IMR-90 (cell line): ENCODE measurements at regions not wholly inside any gene's neighbourhood (a gene's known extent, or its start where the extent isn't known, plus 50 kb on each side); places are given as distances from the start of the nearest gene placed in this dataset.

Experiments used
- ATAC-seq: fragments of 200-7000 bp; cut with Tn5 transposase; 2 replicates; pipeline ENCODE4 v1.9.1; 2020; ENCODE audit warnings: low read depth, mild to moderate bottlenecking, moderate library complexity
- BruUV-seq: library from RNA; stranded (reverse); fragments of 400-500 nt; replicated peaks from 2 replicates; lab custom pipeline; 2021; lab: Mats Ljungman, UMichigan
- CTCF ChIA-PET: fragments of 300-600 bp; formaldehyde crosslinking; extraction: SDS; loops from one replicate; lab custom pipeline; 2021; ENCODE audit warnings: antibody characterized with exemption; lab: Yijun Ruan, JAX
- POLR2A ChIA-PET: fragments of 300-600 bp; sonication (Branson Sonifier 250); formaldehyde crosslinking; loops from one replicate; lab custom pipeline; 2022; ENCODE audit warnings: antibody characterized with exemption; ENCODE audit not compliant: unreplicated experiment; lab: Charles Lee
- DNase-seq: peaks from one replicate; pipeline ENCODE4 v3.0.0; 2013
- H2AFZ ChIP-seq: replicated peaks from 2 replicates; pipeline ENCODE3; 2013; ENCODE audit warnings: low read length, mild to moderate bottlenecking; ENCODE audit not compliant: poor library complexity
- H2AK5ac ChIP-seq: 2 replicates; pipeline ENCODE4 v1.6.1; 2013; ENCODE audit warnings: low read depth, low read length, inconsistent platforms
- H2AK9ac ChIP-seq: replicated peaks from 2 replicates; pipeline ENCODE3; 2013; ENCODE audit warnings: mild to moderate bottlenecking, low read depth, low read length, moderate library complexity; ENCODE audit not compliant: poor library complexity
- H2BK120ac ChIP-seq: 2 replicates; pipeline ENCODE4 v1.6.1; 2013; ENCODE audit warnings: low read depth, low read length, inconsistent platforms
- H2BK15ac ChIP-seq: 3 replicates; pipeline ENCODE4 v1.6.1; 2013; ENCODE audit warnings: low read depth, low read length, inconsistent platforms
- H2BK20ac ChIP-seq: 2 replicates; pipeline ENCODE4 v1.6.1; 2013; ENCODE audit warnings: low read depth, mild to moderate bottlenecking, inconsistent platforms, low read length, moderate library complexity
- H2BK5ac ChIP-seq: 2 replicates; pipeline ENCODE4 v1.6.1; 2013; ENCODE audit warnings: mild to moderate bottlenecking, low read depth, low read length, inconsistent platforms; ENCODE audit not compliant: poor library complexity, severe bottlenecking
- H3K14ac ChIP-seq: replicated peaks from 2 replicates; pipeline ENCODE4 v1.6.1; 2013; ENCODE audit warnings: low read depth, low read length, inconsistent platforms
- H3K18ac ChIP-seq: 2 replicates; pipeline ENCODE4 v1.6.1; 2013; ENCODE audit warnings: low read depth, low read length, control low read depth
- H3K23ac ChIP-seq: 2 replicates; pipeline ENCODE4 v1.6.1; 2013; ENCODE audit warnings: low read depth, low read length, inconsistent platforms
- H3K27ac ChIP-seq: 2 replicates; pipeline ENCODE4 v1.5.1; 2013; ENCODE audit warnings: mild to moderate bottlenecking, control low read depth, low read length; ENCODE audit not compliant: insufficient read depth
- H3K27me3 ChIP-seq: 2 replicates; pipeline ENCODE4 v1.6.1; 2013; ENCODE audit warnings: low read length; ENCODE audit not compliant: control insufficient read depth, insufficient read depth
- H3K36me3 ChIP-seq: 2 replicates; pipeline ENCODE4 v1.6.1; 2013; ENCODE audit warnings: low read length, mixed read lengths; ENCODE audit not compliant: control insufficient read depth, insufficient read depth
- H3K4ac ChIP-seq: 2 replicates; pipeline ENCODE4 v1.6.1; 2013; ENCODE audit warnings: low read depth, low read length, inconsistent platforms
- H3K4me1 ChIP-seq: 2 replicates; pipeline ENCODE4 v1.6.1; 2013; ENCODE audit warnings: low read length, mixed read lengths; ENCODE audit not compliant: control insufficient read depth, insufficient read depth
- H3K4me2 ChIP-seq: 2 replicates; pipeline ENCODE4 v1.6.1; 2013; ENCODE audit warnings: low read depth, mild to moderate bottlenecking, control low read depth, low read length, moderate library complexity
- H3K4me3 ChIP-seq: 2 replicates; pipeline ENCODE4 v1.5.1; 2013; ENCODE audit warnings: low read depth, mild to moderate bottlenecking, control low read depth, low read length, moderate library complexity; ENCODE audit not compliant: insufficient read depth
- H3K56ac ChIP-seq: 2 replicates; pipeline ENCODE4 v1.6.1; 2013; ENCODE audit warnings: low read length, inconsistent platforms; ENCODE audit not compliant: insufficient read depth; ENCODE audit errors: extremely low read depth
- H3K79me1 ChIP-seq, 2 experiments: 2 replicates each; pipeline ENCODE4 v1.6.1; 2013; ENCODE audit warnings: low read length in 2 of 2, inconsistent platforms in 1 of 2, low read depth in 1 of 2
- H3K9ac ChIP-seq: 2 replicates; pipeline ENCODE4 v1.6.1; 2013; ENCODE audit warnings: low read depth, low read length, control low read depth
- H3K9me1 ChIP-seq: 2 replicates; pipeline ENCODE4 v1.6.1; 2013; ENCODE audit warnings: low read length, inconsistent platforms; ENCODE audit not compliant: insufficient read depth
- H3K9me3 ChIP-seq: 2 replicates; pipeline ENCODE4 v1.6.1; 2013; ENCODE audit warnings: low read length; ENCODE audit not compliant: control insufficient read depth, insufficient read depth
- H4K20me1 ChIP-seq: 2 replicates; pipeline ENCODE4 v1.6.1; 2013; ENCODE audit warnings: low read length, inconsistent platforms; ENCODE audit not compliant: insufficient read depth
- H4K5ac ChIP-seq: 2 replicates; pipeline ENCODE4 v1.6.1; 2013; ENCODE audit warnings: mild to moderate bottlenecking, low read depth, low read length, control low read depth
- H4K8ac ChIP-seq, 2 experiments: 2 replicates each; pipeline ENCODE4 v1.6.1; 2013; ENCODE audit warnings: low read depth in 2 of 2, low read length in 2 of 2, control low read depth in 1 of 2, inconsistent platforms in 1 of 2
- H4K91ac ChIP-seq: 2 replicates; pipeline ENCODE4 v1.6.1; 2013; ENCODE audit warnings: low read depth, low read length, inconsistent platforms; ENCODE audit not compliant: insufficient read depth
- BHLHE40 ChIP-seq: fragments of 150-350 bp; IDR thresholded peaks from 2 replicates; pipeline ENCODE4 v1.6.1; 2016; ENCODE audit warnings: mild to moderate bottlenecking, low read depth, low read length
- CEBPB ChIP-seq: IDR thresholded peaks from 2 replicates; pipeline ENCODE4 v1.6.1; 2012; ENCODE audit warnings: low read depth, low read length, improper control_type of control experiment
- CHD1 ChIP-seq: IDR thresholded peaks from 2 replicates; pipeline ENCODE4 v1.6.1; 2012; ENCODE audit warnings: low read depth, low read length, improper control_type of control experiment
- CTCF ChIP-seq: conservative IDR thresholded peaks from 2 replicates; pipeline ENCODE4 v1.5.1; 2012; ENCODE audit warnings: mild to moderate bottlenecking, low read depth, low read length, improper control_type of control experiment
- ELK1 ChIP-seq: fragments of 150-350 bp; IDR thresholded peaks from 2 replicates; pipeline ENCODE4 v1.6.1; 2016; ENCODE audit warnings: low read depth, mild to moderate bottlenecking, low read length, moderate library complexity, borderline replicate concordance
- FOS ChIP-seq: fragments of 150-350 bp; IDR thresholded peaks from 2 replicates; pipeline ENCODE4 v1.6.1; 2016; ENCODE audit warnings: low read depth, low read length
- MAZ ChIP-seq: IDR thresholded peaks from 2 replicates; pipeline ENCODE4 v1.6.1; 2012; ENCODE audit warnings: low read depth, mild to moderate bottlenecking, low read length, improper control_type of control experiment, moderate library complexity, borderline replicate concordance
- MXI1 ChIP-seq: IDR thresholded peaks from 2 replicates; pipeline ENCODE4 v1.6.1; 2012; ENCODE audit warnings: low read depth, mild to moderate bottlenecking, low read length, moderate library complexity, borderline replicate concordance
- NFE2L2 ChIP-seq: fragments of 150-350 bp; IDR thresholded peaks from 2 replicates; pipeline ENCODE4 v1.6.1; 2016; ENCODE audit warnings: low read depth, mild to moderate bottlenecking, low read length
- POLR2A ChIP-seq: IDR thresholded peaks from 2 replicates; pipeline ENCODE4 v1.6.1; 2012; ENCODE audit warnings: mild to moderate bottlenecking, low read depth, low read length
- RAD21 ChIP-seq: IDR thresholded peaks from 2 replicates; pipeline ENCODE4 v1.6.1; 2012; ENCODE audit warnings: low read length, improper control_type of control experiment
- RCOR1 ChIP-seq: IDR thresholded peaks from 2 replicates; pipeline ENCODE4 v1.6.1; 2012; ENCODE audit warnings: mild to moderate bottlenecking, low read length, improper control_type of control experiment; ENCODE audit not compliant: insufficient replicate concordance
- RFX5 ChIP-seq: IDR thresholded peaks from 2 replicates; pipeline ENCODE4 v1.8.0; 2012; ENCODE audit warnings: low read depth, mild to moderate bottlenecking, low read length, moderate library complexity
- SMC3 ChIP-seq: fragments of 150-350 bp; IDR thresholded peaks from 2 replicates; pipeline ENCODE4 v1.6.1; 2016; ENCODE audit warnings: low read depth, mild to moderate bottlenecking, antibody characterized with exemption, low read length, moderate library complexity
- USF2 ChIP-seq: fragments of 150-350 bp; IDR thresholded peaks from 2 replicates; pipeline ENCODE4 v1.6.1; 2017; ENCODE audit warnings: mild to moderate bottlenecking, antibody characterized with exemption, low read length, low read depth
- WGBS, 2 experiments: methylation state at CpG; one replicate each; pipeline versions ENCODE4 v1.1.5 to v1.1.7; 2013; ENCODE audit warnings: missing lambda C conversion rate in 2 of 2; ENCODE audit not compliant: insufficient read length in 1 of 2; ENCODE audit errors: extremely low coverage in 2 of 2; 5-methylcytosine and 5-hydroxymethylcytosine counted together
- dilution Hi-C: fragments of 300-500 bp; cut with HindIII; formaldehyde crosslinking; loops from one replicate; pipeline ENCODE4 v1.14.3; 2018; ENCODE audit warnings: low sequenced_read_pairs; ENCODE audit not compliant: unreplicated experiment
- in situ Hi-C: fragments of 300-500 bp; cut with MboI; formaldehyde crosslinking; loops from 3 replicates; pipeline ENCODE4 v1.14.3; 2019; ENCODE audit warnings: low sequenced_read_pairs, inconsistent platforms, mixed read lengths
- intact Hi-C: fragments of 100-400 bp; cut with micrococcal nuclease; formaldehyde crosslinking; loops from 2 replicates; pipeline ENCODE4 v1.10.0; 2022

- no TSS peak for BruUV-seq
- ATAC-seq = no peak
- no peak for TF ChIP-seq ELK1
- no peak for TF ChIP-seq FOS
- no peak for TF ChIP-seq RAD21
- no peak for TF ChIP-seq USF2
- no peak for TF ChIP-seq MXI1
- TF ChIP-seq RCOR1 = no peak
- TF ChIP-seq POLR2A = no peak
- TF ChIP-seq BHLHE40 = no peak
- TF ChIP-seq RFX5 = no peak
- TF ChIP-seq NFE2L2 = no peak
- no peak for TF ChIP-seq CHD1
- no peak for TF ChIP-seq CTCF
- no peak for TF ChIP-seq CEBPB
- no peak for TF ChIP-seq MAZ
- no peak for TF ChIP-seq SMC3
Observed at GRCh38 chr18:79614211-79614955, 65.2 kb upstream of the CTDP1 start.

More at GRCh38 chr18:79614211-79614955, 65.2 kb upstream of the CTDP1 start:
- dilution Hi-C loops (no loop called here), intact Hi-C loops (no loop called here), in situ Hi-C loops (no loop called here)
- ChIA-PET POLR2A (no interaction called here), CTCF (interaction anchor here (0.6 kb wide), 1 partner anchor 57 kb away, joined by 3 read pairs; no protein-coding TSS in a partner anchor)
- Histone ChIP-seq H2BK120ac (no peak overlapping the region), H3K36me3 (no peaks in the 10 kb centered on the region), H4K8ac (no peak overlapping the region), H3K4me1 (peaks cover 9% of the 10 kb centered on the region), H3K27me3 (peaks cover 2% of the 10 kb centered on the region; the same call in 1 of the 2 replicates), H3K9ac (no peak overlapping the region), H3K4ac (no peak overlapping the region), H2BK20ac (no peak overlapping the region), H3K79me1 (no peaks in the 10 kb centered on the region), H3K4me3 (no peak overlapping the region), H2BK5ac (no peak overlapping the region), H3K23ac (no peak overlapping the region), H4K20me1 (no peaks in the 10 kb centered on the region; the same call in 1 of the 2 replicates), H2AK5ac (no peak overlapping the region), H3K9me3 (0 out of 2 replicates have a peak, but pooled peaks cover 2% of the 10 kb centered on the region), H3K18ac (no peak overlapping the region), H2BK15ac (no peak overlapping the region), H3K56ac (no peak overlapping the region), H2AFZ (no peak overlapping the region), H3K4me2 (no peak overlapping the region), H4K91ac (no peak overlapping the region), H4K5ac (no peak overlapping the region), H3K9me1 (no peaks in the 10 kb centered on the region; the same call in 1 of the 2 replicates), H3K27ac (no peak overlapping the region), H3K14ac (no peak overlapping the region), H2AK9ac (no peak overlapping the region)
- WGBS, 2 experiments = 74% methylated on average over 7 of the region's 26 CpGs; no CpG with 5 or more reads in 1 of the 2 experiments
- DNase-seq = no peak
